GM10248 (cell line): ENCODE measurements at regions not wholly inside any gene's neighbourhood (a gene's known extent, or its start where the extent isn't known, plus 50 kb on each side); places are given as distances from the start of the nearest gene placed in this dataset.

Experiments
- CTCF ChIA-PET: fragments of 300-600 bp; sonication (Branson Sonifier 250); formaldehyde crosslinking; extraction: SDS; loops from one replicate; lab custom pipeline; 2021; ENCODE audit warnings: antibody characterized with exemption; lab: Yijun Ruan, JAX
- POLR2A ChIA-PET: fragments of 350-650 bp; sonication (Branson Sonifier 250); formaldehyde crosslinking; extraction: SDS; loops from one replicate; lab custom pipeline; 2020; ENCODE audit warnings: antibody characterized with exemption; lab: Yijun Ruan, JAX
- DNase-seq: peaks from one replicate; pipeline ENCODE4 v3.0.0; 2012; ENCODE audit errors: extremely low spot score
- CTCF ChIP-seq: IDR thresholded peaks from 2 replicates; pipeline ENCODE4 v1.5.1; 2012; ENCODE audit warnings: mild to moderate bottlenecking, low read depth; ENCODE audit errors: extremely low read depth, missing control alignments, control extremely low read depth

GRCh38 chr12:92403210-92404175, 257.8 kb upstream of the BTG1 start:
- POLR2A ChIA-PET: interaction anchor here (0.8 to 1.5 kb wide), 4 partner anchors 14 to 260 kb away, joined by 3 to 17 read pairs (median 6); partner anchors contain the start of gene BTG1
- peak; percentile 57 for DNase-seq
- CTCF ChIA-PET: interaction anchor here (0.8 to 2.2 kb wide), 13 partner anchors 8 to 1021 kb away, joined by 3 to 5 read pairs (median 3); partner anchors contain the start of gene BTG1
- TF ChIP-seq CTCF: no peak

GRCh38 chr12:92402415-92402814, 256.8 kb upstream of the BTG1 start:
- ChIA-PET POLR2A (interaction anchor here (0.6 to 1.0 kb wide), 4 partner anchors 43 to 268 kb away, joined by 3 to 5 read pairs (median 3); partner anchors contain the start of gene BTG1), CTCF (interaction anchor here (0.6 to 2.2 kb wide), 7 partner anchors 31 to 257 kb away, joined by 3 to 5 read pairs (median 3); partner anchors contain the start of gene BTG1)
- DNase-seq: no peak
- TF ChIP-seq CTCF: no peak

- ChIA-PET CTCF (interaction anchor here (1.4 kb wide), 1 partner anchor 12 kb away, joined by 4 read pairs; no protein-coding TSS in a partner anchor), POLR2A (no interaction called here)
- no peak for TF ChIP-seq CTCF
- DNase-seq: no peak
Observed at GRCh38 chr12:92400006-92400405, 254.4 kb upstream of the BTG1 start.

GRCh38 chr12:92398565-92399309, 253.1 kb upstream of the BTG1 start:
- ChIA-PET CTCF (interaction anchor here (0.7 to 1.8 kb wide), 7 partner anchors 9 to 254 kb away, joined by 3 to 7 read pairs (median 3); partner anchors contain the start of gene BTG1), POLR2A (interaction anchor here (0.6 to 1.7 kb wide), 2 partner anchors 191 to 253 kb away, joined by 4 to 8 read pairs; partner anchors contain the start of gene BTG1)
- TF ChIP-seq CTCF: no peak
- DNase-seq: no peak

GRCh38 chr12:92396647-92397252, 251.1 kb upstream of the BTG1 start:
- ChIA-PET POLR2A (no interaction called here), CTCF (no interaction called here)
- TF ChIP-seq CTCF: no peak
- no peak for DNase-seq

- no peak for TF ChIP-seq CTCF
- ChIA-PET POLR2A (no interaction called here), CTCF (interaction anchor here (0.6 to 1.0 kb wide), 2 partner anchors 9 to 31 kb away, joined by 3 read pairs; no protein-coding TSS in a partner anchor)
- no peak for DNase-seq
Observed at GRCh38 chr12:92395322-92395721, 249.7 kb upstream of the BTG1 start.
